HG02678 (cell line): ENCODE measurements at regions not wholly inside any gene's neighbourhood (a gene's known extent, or its start where the extent isn't known, plus 50 kb on each side); places are given as distances from the start of the nearest gene placed in this dataset.

Experiments
- ATAC-seq: cut with Tn5 transposase; IDR thresholded peaks from one replicate; pipeline ENCODE4 v1.9.1; 2021; ENCODE audit warnings: mild to moderate bottlenecking, moderate library complexity; ENCODE audit not compliant: unreplicated experiment

DNA sequence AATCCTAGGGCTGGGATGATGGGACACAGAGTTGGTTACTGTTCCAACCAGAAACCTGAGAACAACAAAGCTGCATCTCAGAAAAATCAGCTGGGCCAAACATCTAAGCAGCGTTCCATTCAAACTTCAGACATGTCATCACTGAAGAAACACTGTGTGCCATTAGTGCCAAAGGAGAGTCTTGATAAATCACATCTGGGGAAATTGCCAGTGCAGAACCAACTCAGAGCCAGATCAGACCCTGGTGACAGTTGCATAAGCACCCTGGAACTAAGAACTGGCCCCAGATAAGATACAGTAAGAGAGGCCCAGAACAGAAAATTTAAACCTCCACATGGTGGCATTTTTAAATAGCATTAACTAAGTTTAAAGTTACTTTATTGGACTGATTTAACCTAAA is 482.8 kb downstream of the PRKD1 start:
- no peak for ATAC-seq

DNA sequence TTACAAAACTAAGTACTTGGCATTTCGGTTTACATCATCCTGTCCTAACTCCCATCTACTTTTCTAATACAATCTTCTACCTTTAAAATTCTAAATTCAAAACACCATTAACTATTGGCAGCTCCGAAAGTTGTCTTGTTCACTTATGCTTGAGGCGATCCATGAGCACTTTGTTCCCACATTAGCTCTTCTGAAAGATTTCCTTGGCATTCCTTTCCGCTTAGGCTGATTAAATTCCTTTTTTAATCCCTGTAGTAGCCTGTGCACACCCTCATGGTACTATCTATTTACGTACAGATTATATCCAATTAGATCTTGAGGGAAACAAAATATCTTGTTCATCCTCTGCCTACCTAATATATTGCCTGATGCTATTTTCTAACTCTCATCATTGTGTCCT is 480.7 kb downstream of the PRKD1 start:
- no peak for ATAC-seq

DNA sequence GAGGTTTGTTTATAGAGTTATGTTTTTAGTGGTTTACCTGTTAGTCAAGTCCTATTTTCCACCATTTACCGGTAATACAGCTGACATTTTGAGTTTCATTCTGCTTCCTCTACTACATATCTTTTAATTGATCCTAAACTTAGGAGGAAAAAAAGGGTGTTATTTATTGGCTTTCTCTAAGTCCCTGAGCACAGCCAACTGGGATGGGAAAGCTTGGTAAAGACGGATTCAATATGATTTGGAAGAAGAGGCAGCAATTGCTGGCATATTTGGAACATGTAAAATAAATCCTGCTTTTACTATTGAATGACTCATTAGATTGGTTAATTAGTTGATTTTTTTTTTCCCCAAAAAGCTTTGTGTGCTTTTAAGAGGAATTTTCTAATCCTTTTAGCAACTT is 475.7 kb downstream of the PRKD1 start:
- ATAC-seq: no peak

DNA sequence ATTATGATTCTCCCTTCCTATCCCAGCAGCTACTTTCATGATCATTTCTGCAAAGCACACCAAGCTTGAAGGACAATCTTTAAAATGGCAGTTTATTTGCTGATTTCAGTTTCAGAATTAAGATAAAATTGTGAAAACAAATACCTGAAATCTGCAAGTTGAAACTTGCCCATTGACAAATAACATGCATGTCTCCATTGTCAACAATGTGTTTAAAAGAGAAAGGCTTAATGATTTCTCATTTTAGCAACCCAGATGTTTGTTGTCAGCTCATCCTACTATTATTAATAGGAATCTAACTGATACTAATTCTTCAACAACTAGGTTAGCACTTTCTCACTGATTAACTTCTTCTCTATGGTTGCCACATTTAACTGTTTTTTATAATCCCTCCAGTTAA is 474.6 kb downstream of the PRKD1 start:
- no peak for ATAC-seq

DNA sequence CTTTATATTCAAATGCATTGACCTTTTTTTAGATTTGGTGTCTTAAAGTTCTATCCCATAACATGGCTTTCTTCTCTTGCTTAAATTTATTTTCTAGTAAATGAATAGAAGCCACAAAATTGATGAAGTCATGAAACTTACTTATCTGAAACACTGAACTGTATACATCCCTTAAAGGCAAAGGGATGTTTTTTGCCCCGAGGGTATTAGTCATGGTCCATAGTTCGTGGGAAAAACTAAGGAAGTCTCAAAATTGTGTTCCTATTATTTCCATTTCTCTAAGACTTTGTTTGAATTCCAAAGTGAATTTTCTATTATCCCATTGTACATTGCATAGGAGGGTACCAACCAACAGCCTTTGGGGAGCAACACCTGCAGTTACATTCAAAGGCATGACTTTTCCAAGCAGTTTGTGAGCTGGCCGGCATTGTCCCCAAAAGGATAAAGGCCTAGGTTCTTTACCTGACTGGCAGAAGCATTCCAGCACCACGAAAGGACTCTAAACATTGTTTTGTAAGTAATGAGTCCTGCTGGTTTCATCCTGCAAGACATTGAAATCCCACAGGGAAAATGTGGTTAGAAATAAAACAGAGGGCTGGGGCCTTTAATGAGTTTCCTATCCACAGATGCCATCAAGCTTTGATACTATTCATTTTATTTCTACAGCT is 473.5 kb downstream of the PRKD1 start:
- no peak for ATAC-seq

DNA sequence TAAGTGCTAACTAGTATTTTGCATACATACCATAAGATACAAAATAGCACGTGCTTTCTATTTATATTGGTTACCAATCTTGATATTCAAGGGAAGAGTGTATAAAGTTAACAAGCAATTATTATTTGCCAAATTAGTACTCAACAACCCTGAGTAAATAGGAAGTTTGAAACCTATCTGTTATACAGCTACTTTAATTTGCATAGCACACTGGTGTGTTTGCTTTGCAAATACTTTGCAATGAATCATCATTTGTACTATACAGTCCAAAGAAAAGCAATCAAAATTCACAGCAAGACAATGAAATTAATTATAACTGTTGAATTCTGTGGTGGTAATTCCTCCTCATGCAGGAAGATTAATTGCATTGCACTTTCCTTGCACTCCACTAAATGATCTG is 469.1 kb downstream of the PRKD1 start:
- ATAC-seq: no peak

GRCh38 chr14:29459531-29459930 is 468.1 kb downstream of the PRKD1 start:
- no peak for ATAC-seq

DNA sequence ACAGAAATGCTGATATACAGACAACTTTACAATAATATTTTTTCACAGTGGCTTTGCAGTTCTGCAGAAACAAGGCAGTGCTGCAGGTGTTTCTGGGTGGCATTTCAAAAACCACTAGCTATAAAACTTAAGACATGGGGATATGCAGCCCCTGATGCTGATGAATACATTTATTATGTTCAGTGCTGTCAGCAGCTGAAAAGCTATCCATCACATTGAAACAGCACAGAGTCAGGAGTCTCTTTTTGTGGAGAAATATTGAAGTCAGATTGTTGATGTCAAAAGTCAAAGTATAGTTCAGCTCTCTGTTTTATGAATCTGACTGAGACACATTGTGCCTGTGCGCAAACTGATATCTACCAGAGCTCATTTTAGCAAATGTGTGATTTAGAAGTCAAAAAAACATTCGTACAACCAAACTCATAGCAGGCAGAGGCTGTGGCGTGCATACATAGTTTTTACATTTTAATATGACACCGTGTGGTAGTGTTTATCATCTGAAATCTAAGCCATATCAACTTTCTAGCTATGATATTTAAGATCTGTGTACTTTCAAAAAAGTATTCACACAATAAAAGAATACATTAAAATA is 467.6 kb downstream of the PRKD1 start:
- no peak for ATAC-seq

GRCh38 chr14:29461101-29461500 is 466.5 kb downstream of the PRKD1 start:
- ATAC-seq: no peak

DNA sequence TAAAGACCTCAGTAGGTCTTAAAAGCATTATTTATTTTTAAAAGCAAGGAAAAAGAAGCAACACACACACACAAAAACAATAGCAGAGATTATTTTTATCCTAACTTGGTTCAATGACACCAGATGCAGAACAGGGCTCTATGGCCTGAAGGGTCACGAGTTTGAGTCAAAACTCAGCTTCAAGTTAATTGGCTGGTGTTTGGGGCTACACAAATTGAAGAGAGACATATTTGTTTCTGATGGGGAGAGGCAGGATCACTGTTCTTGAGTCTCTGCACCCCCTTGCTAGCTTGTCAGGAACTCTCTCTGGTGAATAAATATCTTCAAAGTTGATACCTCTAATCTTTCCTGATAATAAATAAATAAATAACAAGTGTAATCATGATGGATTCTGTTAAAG is 466.1 kb downstream of the PRKD1 start:
- ATAC-seq: no peak

GRCh38 chr14:29462321-29462720 is 465.3 kb downstream of the PRKD1 start:
- ATAC-seq: no peak

DNA sequence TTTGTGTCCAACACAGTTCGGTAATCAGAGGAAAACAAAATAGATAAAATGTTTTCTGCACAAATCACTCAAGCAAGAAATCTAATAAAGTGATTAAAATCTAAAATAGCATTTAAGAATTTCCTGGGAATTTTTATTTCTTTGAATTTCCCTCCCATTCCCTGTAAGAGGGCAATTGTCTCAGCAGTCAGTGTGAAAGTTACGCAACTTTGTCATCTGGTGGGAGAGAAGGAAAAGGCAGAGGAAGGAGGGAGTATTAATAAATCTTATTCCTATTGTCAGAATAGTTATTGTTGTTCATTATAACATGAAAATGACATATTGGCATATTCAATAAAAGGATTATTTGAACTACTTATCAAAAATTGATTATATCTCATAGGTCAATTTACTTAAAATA is 464.9 kb downstream of the PRKD1 start:
- ATAC-seq: no peak

DNA sequence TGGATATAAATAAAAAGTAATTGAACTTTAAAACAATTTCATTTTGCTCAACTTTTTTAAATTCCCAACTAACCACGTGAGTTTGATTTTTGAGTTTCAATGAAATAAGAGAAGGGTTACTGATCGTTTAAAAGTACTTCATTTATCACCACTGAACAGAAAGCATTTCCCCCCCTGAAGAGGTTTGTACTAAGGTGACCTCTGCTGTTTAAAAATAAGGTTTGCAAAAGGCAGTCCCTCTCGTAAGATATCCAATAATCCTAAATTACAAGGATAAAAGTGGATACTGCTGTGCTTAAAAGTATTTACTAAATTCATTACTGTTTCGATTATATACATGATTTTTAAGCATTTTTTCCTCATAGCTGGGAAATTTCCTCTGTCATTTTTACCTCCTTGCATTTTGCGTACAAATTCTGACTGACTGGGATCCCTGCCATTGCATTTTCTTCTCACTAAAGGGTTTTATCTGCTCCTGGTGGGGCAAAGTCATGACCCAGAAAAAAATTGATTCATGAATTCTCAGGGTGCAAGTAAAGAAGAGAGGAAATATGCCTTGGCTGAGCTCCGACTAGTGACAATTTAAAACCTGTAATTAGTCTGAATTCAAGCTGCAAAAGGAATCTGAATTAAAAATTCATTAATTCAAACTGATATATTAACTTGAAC is 463.8 kb downstream of the PRKD1 start:
- ATAC-seq: no peak

- no peak for ATAC-seq
Observed at GRCh38 chr14:29465095-29465494, 462.6 kb downstream of the PRKD1 start.

- ATAC-seq: no peak
Observed at GRCh38 chr14:29475641-29476040, 452.0 kb downstream of the PRKD1 start.

GRCh38 chr14:29486132-29486531 is 441.5 kb downstream of the PRKD1 start:
- no peak for ATAC-seq

- ATAC-seq: no peak
Observed at GRCh38 chr14:29489911-29490425, 437.7 kb downstream of the PRKD1 start.

DNA sequence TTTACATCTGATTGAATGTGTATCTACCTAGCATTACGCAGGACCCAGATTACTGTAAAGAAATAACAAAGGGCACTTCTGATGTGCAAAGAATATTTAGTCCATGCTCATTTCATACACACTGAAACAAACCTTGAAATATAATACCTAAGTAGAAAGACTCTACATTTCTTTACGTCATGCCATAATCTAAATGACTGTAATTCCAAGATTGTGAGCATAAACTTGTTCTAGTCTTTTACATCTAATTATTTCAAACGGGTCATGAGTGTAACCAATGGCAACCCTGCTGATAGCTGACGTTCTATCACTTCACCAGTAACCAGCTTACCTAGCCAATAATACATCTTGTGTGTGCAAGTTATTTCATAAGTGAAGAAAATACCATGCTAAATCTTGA is 433.8 kb downstream of the PRKD1 start:
- no peak for ATAC-seq

- ATAC-seq: no peak
Observed at GRCh38 chr14:29494312-29494711, 433.3 kb downstream of the PRKD1 start.

DNA sequence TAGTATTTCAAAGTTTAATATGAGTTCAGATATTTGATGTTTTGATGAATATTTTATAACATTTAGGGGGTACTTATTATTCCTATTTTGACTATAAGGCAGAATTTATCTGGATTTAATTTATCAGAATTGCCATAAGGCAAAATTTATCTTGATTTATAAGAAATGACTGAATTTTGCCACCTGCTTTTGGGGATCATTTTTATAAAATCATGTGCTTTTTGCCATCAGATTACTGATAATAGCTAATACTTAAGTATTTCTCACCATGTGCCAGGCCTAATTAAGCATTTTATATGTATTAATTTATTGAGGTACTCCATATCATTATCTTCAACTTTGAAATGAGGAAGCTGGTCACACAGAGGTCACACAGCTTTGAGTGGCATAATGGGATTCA is 423.7 kb downstream of the PRKD1 start:
- no peak for ATAC-seq

DNA sequence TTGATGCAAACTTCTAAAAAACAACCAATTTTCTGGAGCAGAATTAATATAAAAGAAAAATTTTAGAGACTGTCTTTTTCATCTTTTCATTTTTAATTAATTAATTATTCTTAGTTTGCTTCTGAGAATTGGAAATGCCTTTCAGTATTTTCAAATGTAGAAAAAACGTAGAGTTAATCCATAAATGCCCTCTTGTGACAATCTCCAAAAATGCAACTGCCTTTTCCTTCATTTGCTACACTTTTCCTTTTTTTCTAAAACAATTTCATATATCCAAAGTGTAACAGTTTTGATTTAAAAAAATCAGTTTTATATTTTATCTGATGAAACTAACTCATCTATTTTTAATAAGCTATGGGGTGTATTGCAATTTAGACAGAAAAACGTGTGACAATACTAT is 409.3 kb downstream of the PRKD1 start:
- no peak for ATAC-seq

DNA sequence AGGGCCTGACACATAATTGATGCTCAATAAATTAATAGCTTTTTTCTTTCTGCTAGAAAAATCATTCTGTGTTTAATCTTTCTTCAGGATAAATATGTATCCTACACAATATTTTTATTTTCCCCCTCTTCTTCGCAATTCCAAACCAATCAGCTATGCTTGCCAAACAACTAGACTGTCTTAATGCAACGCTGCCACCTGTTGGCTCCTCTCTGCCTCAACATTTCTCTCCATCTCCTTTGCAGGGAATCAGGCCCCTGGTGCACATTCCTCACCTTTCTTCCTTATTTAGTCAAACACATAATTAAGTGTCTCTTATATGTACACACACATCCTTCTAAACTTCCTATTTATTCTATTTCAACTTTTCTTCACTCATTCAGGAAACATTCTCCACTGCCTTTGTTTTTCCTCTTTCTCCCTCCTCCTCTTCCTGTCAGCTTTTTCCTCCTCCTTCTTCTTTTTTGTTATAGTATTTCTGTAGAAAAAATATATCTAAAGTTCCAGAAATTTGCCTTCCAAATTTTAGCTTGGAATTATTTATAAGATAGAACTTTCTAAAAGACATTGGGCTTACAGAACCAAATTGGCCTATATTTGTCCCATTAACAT is 406.0 kb downstream of the PRKD1 start:
- no peak for ATAC-seq
